Stomach (tissue), 4 donors: ENCODE measurements at regions not wholly inside any gene's neighbourhood (a gene's known extent, or its start where the extent isn't known, plus 50 kb on each side); places are given as distances from the start of the nearest gene placed in this dataset.

Source experiments
- POLR2AphosphoS5 ChIP-seq, 3 donors: sonication (generic); formaldehyde crosslinking; IDR thresholded peaks; one replicate each; pipeline ENCODE4 v1.6.1; 2016; ENCODE audit warnings: antibody characterized with exemption in 3 of 3
- TF ChIP-seq, protein P1 (sequence below), 7 experiments: fragments of 450-650 bp in 4 of 7; fragments of 200-600 bp in 3 of 7; sonication (generic) in 3 of 7; IDR thresholded peaks; one replicate each; pipeline ENCODE4 v1.5.1; 2016 to 2019; ENCODE audit warnings: antibody characterized with exemption in 7 of 7, control low read depth in 2 of 7, mild to moderate bottlenecking in 1 of 7

- TF ChIP-seq, protein P1, sequence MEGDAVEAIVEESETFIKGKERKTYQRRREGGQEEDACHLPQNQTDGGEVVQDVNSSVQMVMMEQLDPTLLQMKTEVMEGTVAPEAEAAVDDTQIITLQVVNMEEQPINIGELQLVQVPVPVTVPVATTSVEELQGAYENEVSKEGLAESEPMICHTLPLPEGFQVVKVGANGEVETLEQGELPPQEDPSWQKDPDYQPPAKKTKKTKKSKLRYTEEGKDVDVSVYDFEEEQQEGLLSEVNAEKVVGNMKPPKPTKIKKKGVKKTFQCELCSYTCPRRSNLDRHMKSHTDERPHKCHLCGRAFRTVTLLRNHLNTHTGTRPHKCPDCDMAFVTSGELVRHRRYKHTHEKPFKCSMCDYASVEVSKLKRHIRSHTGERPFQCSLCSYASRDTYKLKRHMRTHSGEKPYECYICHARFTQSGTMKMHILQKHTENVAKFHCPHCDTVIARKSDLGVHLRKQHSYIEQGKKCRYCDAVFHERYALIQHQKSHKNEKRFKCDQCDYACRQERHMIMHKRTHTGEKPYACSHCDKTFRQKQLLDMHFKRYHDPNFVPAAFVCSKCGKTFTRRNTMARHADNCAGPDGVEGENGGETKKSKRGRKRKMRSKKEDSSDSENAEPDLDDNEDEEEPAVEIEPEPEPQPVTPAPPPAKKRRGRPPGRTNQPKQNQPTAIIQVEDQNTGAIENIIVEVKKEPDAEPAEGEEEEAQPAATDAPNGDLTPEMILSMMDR (IDR thresholded peaks at IDR 0.05), result no peak
- TF ChIP-seq POLR2AphosphoS5 (IDR thresholded peaks at IDR 0.05), result no peak
Observed at GRCh38 chr1:118711356-118711755, 276.8 kb downstream of the TBX15 start.
